Hematopoietic multipotent progenitor cell treated with erythropoietin and hydrocortisone succinate and interleukin-3 and kit ligand, for 6 days (in vitro differentiated cells): ENCODE measurements at regions not wholly inside any gene's neighbourhood (a gene's known extent, or its start where the extent isn't known, plus 50 kb on each side); places are given as distances from the start of the nearest gene placed in this dataset.
"Not testable (repeated sequence)": the region's sequence is repeated elsewhere in the genome, so short reads cannot be mapped to it uniquely, and the experiment has no call there.

Experiments used
- DNase-seq: peaks from one replicate; pipeline ENCODE4 v3.0.0-alpha.2; 2015

DNA sequence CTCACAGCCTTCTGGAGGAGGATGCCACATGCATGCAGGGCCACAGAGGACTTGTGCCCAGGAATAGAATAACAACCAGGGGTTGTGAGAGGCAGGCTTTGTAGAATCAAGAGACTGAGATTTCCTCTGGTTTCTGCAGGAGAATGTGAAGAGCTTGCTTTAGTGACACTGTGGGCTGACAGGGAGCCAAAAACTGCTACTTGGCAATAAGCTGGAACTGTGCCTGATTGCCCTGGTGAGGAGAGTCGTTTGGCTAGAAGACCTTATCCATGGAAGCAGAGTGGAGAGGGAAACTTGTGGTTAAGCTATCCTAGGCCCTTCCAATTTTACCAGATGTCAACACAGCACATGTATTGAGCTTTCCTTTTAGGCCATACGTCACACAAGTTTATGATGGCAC, 902.1 kb downstream of the MRPL39 start:
- DNase-seq: no peak

DNA sequence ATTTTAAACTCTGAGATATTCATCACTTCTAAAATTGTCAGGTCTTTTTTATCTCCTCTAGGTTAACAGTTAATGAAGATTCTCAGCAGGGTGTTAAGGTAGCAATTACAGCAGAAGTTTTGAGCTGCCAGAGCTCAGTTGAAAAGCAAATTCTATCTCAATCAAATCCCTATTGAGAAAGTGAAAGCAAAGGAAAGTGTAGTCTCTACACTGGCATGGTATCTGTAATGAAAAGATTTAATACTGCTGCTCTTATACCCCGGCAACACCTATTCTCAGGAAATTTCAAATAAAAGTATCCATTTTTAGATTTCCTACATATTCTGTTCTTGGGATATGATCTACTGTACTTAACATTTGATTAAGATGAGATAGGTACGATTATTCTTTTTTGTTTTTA, 913.5 kb downstream of the MRPL39 start:
- DNase-seq: no peak

DNA sequence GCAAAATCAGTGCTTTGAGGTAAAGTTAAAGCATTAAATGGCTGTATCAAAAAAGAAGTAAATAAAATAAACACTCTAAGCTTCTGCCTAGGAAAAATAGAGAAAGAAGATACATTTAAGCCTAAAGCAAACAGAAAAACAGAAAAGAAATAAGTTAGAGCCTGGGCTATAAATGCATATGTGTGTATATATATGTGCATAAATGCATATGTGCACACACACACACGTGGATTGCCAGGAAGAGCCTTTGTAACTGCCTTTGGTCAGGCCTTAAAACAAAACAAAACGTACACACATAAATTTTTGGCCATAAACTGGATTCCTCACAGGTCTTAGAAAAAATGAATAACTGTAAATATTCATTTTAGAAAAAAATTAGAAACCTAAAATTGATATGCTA, 925.8 kb downstream of the MRPL39 start:
- DNase-seq: no peak

DNA sequence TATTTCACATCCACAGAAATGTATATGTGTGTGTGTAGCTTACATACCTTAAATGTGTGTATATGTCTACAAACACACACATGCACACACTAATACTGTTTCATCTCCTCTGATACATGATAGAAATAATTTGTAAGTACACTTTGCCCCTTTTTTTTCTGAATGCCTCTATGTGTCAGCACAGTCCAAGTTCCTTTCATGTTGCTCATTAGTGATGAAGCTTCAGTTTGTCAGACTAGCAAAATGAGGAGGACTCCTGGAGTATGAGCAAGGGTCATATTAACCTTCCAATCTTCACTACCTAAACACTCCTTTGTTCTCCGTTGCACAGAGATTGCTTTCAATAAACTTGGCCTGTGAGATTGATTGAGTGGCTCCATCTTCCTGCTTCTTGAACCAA, 935.4 kb downstream of the MRPL39 start:
- no peak for DNase-seq

DNA sequence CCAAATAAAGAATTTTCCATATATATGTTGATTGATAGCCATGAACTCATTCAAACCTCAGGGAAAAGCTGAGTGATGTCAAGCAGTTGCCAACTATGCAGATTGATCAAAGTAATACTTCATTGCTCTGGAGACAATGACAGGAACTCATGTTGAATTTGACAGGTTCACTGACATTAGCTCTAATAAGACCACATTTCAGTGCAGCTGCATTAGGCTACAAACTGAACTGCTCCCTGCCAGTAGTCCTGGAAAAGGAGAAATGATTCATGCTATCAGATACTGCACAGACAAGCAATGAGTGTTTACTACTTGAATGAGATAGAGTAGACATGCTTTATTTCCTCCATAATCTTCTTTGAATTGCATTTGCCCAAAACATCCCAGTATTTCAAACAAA, 948.4 kb downstream of the MRPL39 start:
- no peak for DNase-seq

DNA sequence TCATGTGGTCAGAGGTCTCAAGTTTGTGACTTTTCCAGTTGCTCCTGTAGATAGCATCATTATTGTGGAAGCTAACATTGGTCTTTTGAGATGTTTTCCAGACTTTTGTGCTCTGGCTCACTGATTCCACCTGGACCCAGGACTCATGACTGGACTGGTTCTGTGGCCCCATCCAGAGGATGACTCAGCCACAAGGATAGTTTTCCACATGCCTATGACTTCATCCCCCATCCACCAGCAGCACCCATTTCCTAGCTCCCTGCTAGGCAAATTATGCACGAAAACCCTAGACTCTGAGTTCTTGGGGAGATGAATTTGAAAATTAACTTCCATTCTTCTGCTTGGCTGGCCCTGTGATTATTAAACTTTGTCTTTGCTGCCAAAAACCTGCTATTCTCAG, 949.3 kb downstream of the MRPL39 start:
- DNase-seq: no peak

DNA sequence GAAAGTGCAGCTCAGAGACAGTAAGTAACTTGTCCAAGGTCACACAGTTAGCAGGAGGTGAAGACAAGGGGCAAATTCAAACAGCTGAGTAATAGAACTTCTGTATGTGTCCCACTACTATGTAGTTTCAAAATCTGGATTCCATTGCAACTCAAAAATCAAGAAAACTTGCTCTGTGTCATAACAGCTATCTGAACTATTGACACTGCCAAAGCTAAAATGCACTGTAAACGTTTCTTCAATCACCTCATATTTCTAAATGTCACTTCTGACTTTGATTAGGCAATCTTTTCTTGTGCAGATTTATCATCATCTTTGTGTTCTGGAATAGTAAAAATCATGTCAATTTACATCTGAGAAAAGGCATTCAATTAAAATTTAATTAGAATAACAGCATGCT, 957.6 kb downstream of the MRPL39 start:
- no peak for DNase-seq

DNA sequence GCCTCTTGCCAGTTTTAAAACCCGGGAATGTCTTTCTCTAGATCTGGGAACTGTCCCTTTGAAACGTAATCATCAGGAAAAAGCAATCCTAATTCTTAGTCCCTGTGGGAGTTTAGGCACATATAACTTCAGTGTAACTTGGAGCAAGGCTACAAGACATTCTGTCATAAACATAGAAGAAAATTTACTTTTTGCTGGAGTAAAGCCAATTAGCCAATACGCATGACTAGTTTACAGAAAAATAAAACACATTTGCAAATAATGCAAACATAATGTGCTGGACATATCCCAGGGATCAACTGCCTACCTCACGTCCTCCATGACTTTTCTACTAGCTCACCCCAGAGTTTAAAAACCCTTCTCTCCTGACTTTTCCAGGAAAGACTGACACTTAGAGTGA, 970.6 kb downstream of the MRPL39 start:
- no peak for DNase-seq

DNA sequence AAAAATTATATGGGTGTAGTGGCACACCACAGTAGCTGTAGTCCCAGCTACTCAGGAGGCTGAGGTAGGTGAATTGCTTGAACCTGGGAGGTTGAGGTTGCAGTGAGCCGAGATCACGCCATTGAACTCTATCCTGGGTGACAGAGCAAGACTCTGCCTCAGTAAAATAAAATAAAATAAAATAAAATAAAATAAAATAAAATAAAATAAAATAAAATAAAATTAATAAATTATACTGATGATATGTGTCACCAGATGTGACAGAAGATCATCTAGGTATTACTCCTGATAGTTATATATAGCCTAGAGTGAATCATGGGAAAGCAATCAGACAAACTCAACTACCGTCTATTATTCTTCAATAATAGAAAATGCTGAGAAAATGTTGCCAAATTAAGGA, 972.5 kb downstream of the MRPL39 start:
- no peak for DNase-seq

DNA sequence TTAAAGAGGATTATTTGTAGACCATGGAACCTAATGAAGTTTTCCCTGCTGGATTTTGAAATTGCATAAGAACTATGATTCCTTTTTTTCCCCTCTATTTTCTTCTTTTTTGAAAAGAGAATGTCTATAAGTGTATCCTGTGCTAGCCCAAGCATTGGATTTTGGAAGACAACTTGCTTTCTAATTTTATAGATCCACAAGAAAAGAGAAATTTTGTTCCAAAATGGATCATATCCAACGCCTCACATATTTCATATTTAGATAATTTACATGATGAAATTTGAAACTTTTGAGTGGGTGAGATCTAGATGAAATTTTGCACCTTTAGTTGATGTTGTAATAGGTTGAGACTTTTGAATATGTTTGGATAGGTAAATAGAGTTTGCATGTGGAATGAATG, 978.7 kb downstream of the MRPL39 start:
- no peak for DNase-seq

DNA sequence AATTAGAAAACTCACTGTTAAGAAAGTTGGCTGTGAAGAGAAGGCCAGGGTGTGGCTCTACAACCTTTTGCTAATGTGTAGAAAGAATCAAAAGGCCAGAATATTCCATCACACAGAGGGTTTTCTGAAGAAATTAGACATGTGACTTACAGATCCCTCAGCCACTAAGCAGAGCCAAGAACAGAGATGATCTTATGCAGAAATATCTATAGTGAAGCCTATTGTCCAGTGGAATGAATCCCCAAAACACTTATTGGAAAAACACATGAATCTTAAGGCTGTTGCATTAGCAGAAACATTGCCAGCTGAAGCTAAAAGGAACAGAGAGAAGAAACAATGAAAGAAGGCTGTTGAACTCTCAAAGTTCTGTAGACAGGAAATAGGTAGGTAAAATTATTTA, 979.2 kb downstream of the MRPL39 start:
- no peak for DNase-seq

DNA sequence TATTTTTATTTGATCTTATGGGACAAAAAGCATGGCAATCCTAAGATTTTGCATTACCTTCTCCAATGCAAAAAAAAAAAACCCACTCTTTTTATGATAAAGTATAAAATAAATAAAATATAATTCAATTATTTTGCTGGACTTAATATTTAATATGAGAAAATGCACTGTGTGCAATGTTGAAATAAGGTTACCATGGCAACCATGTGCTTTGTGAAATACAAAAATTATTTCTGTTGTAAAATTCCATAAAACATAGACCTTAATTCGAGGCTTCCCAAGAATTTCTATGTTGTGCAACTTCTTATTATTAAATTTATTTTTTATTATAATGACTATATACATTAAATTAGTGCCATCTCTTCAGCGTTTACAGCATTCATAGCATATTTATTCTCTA, 989.5 kb downstream of the MRPL39 start:
- no peak for DNase-seq

DNA sequence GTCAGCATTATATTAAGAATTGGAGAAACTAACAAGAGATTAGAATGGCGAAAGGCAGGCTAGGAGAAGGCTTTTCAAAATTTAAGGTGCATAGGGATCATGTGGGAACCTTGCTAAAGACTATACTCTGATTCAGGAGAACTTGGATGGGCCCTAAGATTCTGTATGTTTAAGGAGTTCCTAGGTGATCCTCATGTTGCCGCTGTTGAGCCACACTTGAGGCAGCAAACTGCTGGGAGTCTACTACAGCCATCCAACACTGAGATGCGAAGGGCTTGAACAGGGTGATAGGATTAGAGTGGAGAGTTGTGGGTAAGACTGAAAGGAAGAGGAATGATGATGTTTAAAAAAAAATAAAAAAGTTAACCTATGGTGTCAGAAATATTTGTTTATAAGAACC, 1013.2 kb downstream of the MRPL39 start:
- no peak for DNase-seq

DNA sequence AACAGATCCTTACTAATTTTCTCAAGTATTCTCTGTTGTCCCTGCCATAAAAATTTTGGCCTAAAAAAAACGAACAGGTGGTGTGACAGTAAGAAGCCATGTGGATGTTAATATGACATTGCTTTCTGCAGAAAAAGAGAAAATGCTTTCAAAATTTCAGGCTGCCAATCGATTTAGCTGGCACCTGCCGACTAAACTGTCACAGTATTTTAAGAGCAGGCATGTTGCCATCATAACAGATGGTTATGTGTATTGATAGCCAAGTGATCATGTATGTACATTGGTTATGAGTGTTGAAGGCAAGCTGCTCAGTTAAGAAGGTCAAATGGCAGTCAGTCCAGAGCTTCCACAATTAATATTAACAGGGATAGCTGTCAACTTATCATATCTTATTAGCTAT, 1017.0 kb downstream of the MRPL39 start:
- DNase-seq: no peak

DNA sequence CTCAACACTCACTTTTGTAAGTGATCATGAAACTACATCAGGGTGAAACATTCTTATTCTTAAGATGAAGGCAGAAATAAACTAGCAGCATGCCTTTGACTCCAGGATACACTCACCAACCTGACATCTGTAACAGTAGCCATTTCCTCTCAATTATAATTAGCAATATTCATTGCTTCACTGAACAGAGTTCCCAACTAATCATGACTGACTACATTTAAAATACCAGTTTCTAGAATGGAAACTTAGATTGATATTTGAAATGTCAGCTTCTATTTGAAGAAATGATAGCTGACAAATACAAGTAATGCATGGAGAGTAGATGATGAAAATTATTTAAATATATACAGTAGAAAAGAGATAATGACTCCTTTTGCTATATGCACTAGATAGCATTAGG, 1023.8 kb downstream of the MRPL39 start:
- no peak for DNase-seq

DNA sequence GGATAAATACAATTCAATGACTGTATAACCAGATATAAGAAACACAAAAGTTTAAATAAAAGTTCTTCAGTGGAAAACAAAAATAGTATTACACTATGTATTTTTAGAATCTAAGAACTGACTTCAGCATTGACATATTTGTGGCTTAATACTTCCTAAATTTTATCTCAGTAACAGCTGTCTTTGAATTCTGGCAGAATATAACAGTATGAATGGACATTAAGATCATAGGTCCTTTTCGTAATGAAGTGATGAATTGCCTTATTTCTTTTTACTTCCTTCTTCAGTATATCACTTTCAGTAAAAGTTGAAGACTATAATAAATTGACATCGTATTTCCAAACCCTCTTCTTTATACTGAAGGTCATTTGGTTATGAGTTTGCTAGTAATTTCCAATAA, 1030.0 kb downstream of the MRPL39 start:
- no peak for DNase-seq

DNA sequence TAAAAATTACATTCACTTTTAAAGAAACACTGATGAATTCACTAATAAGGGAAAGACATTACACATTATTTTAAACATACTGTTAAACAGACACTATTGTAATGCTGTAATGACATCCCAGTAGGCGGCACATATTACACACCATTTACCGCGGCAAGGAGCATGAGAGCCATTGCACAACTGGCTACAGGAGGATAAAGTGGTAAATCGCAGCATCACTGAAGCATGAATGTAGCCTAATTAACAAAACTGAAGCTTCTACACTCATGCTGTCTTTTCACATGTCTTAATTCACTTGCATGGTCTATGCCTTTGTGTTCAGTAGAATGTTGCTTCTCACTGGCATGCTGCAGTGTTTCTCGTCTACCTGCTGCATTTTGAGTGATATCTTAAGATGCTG, 1046.0 kb downstream of the MRPL39 start:
- DNase-seq: no peak

DNA sequence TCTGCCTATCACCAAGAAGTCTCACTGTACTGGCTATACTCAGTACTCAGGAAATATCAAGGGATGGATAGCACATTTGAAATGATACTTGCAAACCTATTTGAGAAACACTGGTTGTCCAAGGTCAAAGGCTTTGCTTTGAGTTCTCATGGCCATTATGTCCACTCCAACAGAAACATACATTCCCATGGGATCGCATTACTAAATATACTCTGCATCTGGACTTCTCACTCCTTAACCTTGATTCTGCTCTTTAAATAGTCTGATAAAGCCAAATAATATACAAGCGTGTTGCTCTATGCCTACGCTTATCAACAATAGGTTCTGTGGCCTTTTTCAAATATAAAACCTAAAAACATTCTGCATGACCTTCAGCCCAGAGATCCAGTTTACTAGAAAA, 1054.8 kb downstream of the MRPL39 start:
- no peak for DNase-seq

DNA sequence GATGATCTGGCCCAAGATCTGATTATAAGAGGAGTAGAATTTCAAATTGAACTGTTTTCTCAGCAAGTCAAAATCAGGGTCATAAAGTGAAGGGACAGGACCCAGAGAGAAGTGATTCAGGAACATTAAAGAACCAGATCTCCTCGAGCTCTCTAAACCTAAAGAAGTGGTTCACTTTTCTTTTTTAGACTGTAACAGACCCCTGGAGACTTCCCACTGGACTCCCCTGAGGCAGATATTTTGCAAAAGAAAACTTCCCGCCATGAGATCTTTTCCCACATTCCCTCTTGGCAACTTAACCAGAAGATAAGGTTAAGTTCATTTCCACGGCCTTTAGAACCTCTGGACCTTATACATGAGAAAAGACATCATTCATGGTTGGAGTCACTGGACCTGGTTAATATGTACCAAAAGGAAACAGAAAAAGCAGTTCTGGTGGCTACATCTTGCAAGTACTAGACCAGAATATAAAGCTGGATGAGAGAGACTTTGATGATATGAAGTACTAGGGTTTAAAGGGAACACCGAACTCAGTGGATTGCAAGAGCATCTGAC, 1061.4 kb downstream of the MRPL39 start:
- no peak for DNase-seq

DNA sequence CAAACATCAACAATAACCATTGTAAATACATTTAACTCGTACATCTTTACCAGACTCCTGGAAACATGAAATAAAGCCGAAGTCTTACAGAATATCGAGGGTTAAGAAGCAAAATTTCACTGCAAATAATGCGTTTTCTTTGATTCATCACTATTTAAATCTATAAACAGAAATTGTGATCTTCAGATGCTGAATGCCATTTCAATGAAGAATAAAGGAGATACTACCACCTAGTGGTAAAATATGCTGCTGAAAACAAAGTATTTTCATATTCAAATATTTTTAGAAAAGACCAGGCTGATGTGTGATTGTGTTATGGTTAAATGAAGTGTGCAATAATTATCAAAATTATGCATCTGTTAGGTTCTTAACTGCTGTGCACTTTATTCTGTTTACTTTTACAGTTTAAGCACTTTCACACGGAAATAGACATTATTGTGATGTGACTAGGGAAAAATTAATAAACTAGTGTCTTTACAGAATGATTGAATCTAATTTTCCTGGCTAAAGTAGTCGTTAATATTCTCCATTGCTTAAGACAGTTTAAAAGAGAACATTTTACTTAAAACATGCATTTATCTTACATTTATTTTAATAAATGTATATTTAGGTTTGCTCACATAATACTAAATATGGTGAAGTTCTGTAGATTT, 1093.1 kb downstream of the MRPL39 start:
- DNase-seq: peak; percentile 50

DNA sequence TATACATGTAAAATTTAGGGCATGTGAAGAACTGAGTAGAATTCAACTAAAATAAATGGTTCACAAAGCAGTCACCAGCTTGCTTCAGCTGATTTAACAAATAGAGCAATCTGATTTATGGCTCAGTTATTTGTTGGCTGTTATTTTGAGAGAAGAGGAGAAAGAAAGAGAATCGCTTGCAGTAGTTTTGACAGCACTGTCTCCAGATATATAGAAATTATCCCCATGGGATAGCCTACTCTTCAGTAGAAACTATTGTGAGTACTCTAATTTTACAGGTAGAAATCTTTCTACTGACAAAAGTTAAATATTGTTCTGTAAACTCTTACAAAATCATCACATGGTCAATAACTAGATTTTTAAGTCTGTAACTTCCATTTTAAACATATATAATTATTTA, 1098.2 kb downstream of the MRPL39 start:
- no peak for DNase-seq

DNA sequence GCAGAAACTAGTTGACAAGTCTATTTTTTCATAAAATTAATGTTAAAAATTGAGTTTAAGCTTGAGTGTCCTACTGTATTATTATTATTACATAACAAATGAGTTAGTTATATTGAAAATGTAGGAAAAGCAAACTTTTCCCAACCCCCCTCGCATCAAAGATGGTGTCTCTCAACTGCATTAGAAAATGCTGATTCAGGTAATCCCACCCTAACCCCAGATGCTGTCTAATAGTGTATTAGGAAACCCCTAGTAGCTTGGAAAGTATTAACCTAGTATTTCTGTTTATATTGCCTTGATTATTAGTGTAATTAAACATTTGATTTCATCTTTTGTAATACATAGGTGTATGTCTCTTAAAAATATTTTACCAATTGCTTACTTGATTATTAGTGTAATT, 1120.3 kb downstream of the MRPL39 start:
- no peak for DNase-seq

DNA sequence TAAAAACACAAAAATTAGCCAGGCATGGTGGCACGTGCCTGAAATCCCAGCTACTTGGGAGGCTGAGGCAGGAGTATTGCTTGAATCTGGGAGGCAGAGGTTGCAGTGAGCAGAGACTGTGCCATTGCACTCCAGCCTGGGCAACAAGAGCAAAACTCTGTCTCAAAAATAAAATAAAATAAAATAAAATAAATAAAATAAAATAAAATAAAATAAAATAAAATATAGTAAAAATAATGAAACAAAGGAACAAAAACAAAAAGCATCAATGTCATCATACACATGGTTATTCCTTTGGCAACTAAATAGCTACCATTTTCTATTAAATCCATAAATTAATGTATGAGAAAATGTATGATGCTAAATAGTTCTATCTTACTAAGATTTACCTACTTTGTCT, 1123.9 kb downstream of the MRPL39 start:
- not testable (repeated sequence) for DNase-seq

DNA sequence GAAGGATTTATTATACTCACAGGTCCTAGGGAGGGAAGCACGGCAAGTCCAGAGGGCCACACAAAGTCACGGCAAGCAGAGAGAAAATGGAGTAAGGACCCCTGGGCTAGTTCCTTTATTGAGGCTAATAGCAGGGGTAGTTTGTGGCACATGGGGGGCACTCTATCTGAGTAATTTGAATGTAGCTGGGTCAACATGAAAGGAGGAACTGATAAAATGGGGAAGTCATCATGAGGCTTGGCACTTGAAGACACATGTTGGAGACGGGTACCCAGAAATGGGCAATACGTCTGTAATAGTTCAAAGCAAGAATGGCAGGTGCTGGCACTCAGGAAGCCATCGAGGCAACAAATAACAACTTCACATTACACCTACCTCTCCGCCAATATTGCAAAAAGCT, 1136.4 kb downstream of the MRPL39 start:
- peak; percentile 8 for DNase-seq

DNA sequence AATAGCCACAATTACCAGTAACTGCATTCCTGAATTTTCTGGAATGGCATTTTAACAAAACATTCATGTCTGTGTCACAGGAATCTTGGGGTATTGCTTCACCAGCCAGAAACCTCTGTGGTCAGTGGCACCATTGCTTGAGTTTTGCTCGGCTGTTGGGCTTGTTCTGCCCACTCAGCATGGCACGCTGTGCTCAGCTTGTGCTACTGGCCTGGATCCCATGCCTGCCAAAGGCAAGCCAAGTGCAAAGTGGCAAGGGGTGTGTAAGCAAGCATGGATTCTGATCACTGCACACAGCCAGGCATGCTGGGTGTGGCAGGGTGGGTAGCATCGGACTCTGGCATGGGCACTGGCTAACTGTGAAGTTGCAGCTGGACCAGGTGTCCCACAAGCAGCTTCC, 1150.9 kb downstream of the MRPL39 start:
- no peak for DNase-seq

DNA sequence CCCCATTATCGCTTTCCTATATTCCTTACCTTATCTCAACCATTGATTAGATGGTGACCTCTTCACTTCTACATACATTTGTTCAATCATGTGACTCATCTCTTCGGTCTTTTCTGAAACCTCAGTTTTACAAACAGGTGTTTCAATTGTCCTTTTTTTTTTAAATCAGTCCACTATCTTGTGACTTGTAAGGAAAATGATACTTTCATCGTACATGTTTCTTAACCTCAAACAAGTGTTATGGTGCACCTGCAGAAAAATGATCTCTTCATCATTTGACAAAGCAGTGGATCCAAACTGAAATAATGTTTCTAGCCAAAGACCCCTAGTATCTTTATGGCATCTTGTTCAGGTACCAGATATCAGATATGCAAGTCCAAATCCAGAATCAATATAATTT, 1157.2 kb downstream of the MRPL39 start:
- no peak for DNase-seq
